ENCODE measurements at regions not wholly inside any gene's neighbourhood (a gene's known extent, or its start where the extent isn't known, plus 50 kb on each side); places are given as distances from the start of the nearest gene placed in this dataset.

DNA sequence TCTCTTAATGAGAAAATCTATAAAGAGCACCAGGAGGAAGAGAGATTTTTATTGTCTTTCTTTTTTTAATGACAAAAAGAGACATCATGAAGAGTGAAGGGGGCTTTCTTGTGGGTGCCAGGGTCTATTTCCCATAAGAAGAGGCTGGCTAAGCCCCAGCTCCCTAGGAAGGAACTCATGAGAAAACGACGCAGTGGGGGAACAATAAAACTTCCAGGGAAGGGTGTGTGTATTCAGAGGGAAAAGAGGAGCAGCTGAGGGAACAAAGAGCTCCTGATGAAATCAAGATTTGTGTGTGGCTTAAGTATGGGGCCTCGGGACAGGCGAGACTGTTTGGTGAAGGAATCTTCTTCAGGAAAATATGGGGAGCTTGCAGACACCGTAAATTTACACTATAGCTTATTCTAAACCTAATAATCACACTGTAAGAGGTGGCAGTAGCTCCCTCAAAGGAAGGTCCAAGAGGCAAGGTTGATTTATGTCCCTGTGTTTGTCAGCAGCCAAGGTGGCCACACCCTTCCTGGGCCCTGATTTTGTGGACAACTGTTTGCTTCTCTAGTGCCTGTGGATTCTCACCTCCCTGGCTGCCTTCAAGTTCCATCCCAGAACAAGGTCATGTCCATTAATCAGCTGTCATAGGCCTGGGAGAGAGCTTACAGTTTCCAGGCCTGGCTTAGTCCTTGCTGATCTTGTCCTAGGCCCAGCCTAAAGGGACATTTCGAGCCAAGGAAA lies 615.7 kb downstream of the INSC start:
- in situ Hi-C loops (cut with HindIII; ENCODE audit: extremely low pct_ligation_motif_present, low pct_unique_long_range_greater_than_20kb): no loop called here
- Histone ChIP-seq H3K36me3 (replicated peaks in 1 of 2; ENCODE audit: control insufficient read depth in 1 of 2, insufficient read depth in 2 of 2, low read length in 2 of 2) (no peaks in the 10 kb centered on the region), H3K4me1 (ENCODE audit: insufficient read depth, low read length) (no peaks in the 10 kb centered on the region), H3K9me3 (ENCODE audit: low read length) (no peaks in the 10 kb centered on the region), H4K20me1 (ENCODE audit: insufficient read depth, low read length) (no peaks in the 10 kb centered on the region), H3K9ac (ENCODE audit: insufficient read depth, low read depth, low read length) (no peak overlapping the region), H3K79me2 (ENCODE audit: insufficient read depth, low read length) (no peaks in the 10 kb centered on the region), H3K4me2 (ENCODE audit: low read depth, low read length) (no peak overlapping the region), H2AFZ (ENCODE audit: low read length) (no peak overlapping the region), H3K4me3 (replicated peaks in 1 of 3; ENCODE audit: insufficient read depth in 1 of 3, low read depth in 2 of 3, low read length in 3 of 3) (no peak overlapping the region), H3K27me3 (ENCODE audit: control insufficient read depth in 1 of 2, insufficient read depth in 2 of 2, low read length in 2 of 2) (no peaks in the 10 kb centered on the region), H3K27ac (ENCODE audit: extremely low read length, insufficient read depth, low read length) (no peak overlapping the region)
- FAIRE-seq: no peak
- ChIA-PET POLR2A (no interaction called here), CTCF (ENCODE audit: low intra/inter-chr PET ratio, low total read pairs) (no interaction called here)
- BruUV-seq (replicated peaks): no TSS peak
- ATAC-seq: no peak
- TF ChIP-seq STAT5B (CRISPR knock-in tag; IDR thresholded peaks at IDR 0.05) (no peak), HNRNPL (IDR thresholded peaks at IDR 0.05; ENCODE audit: low read depth, low read length) (no peak), SALL2 (CRISPR knock-in tag; IDR thresholded peaks at IDR 0.05) (no peak), ZNF264 (CRISPR knock-in tag; IDR thresholded peaks at IDR 0.05) (no peak), RBFOX2 (IDR thresholded peaks at IDR 0.05; ENCODE audit: low read depth, low read length) (no peak), NFATC3 (CRISPR knock-in tag; IDR thresholded peaks at IDR 0.05) (no peak), IKZF4 (CRISPR knock-in tag; IDR thresholded peaks at IDR 0.05; ENCODE audit: borderline replicate concordance, low read depth, not compliant biosample characterization) (no peak), TCF12 (IDR thresholded peaks at IDR 0.05) (no peak), TCF12 (CRISPR knock-in tag; IDR thresholded peaks at IDR 0.05) (no peak), RFXANK (CRISPR knock-in tag; IDR thresholded peaks at IDR 0.05) (no peak)
- no peak for DNase-seq (ENCODE audit: low spot score)
- intact Hi-C loops (cut with micrococcal nuclease; ENCODE audit: unreplicated experiment): no loop called here
- WGBS (ENCODE audit: low lambda C conversion rate): 16% methylated on average over 6 of the region's 6 CpGs

DNA sequence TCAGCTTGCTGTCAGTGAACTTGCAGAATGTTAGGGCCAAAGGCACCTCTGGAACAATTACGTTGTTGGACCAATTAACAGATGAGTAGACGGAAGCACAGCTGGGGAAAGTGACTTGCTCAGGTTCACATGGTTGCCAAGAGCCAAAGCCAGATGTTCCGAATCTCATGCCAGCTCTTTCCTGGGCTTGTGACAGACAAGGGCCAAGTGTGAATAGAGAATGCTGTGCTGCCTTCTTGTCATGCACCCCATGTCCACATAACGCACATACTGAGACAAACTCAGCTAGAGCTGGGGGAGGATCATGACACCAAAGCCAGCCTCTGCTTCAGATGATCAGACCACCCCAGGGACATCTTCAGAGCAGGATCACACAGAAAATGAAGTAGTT lies 616.3 kb downstream of the INSC start:
- no TSS peak for BruUV-seq (replicated peaks)
- 7% methylated on average over 3 of the region's 4 CpGs for WGBS (ENCODE audit: low lambda C conversion rate)
- DNase-seq (ENCODE audit: low spot score): no peak
- no peak for FAIRE-seq
- H3K36me3 ChIP-seq (replicated peaks in 1 of 2; ENCODE audit: control insufficient read depth in 1 of 2, insufficient read depth in 2 of 2, low read length in 2 of 2): no peaks in the 10 kb centered on the region
- H3K4me3 ChIP-seq (replicated peaks in 1 of 3; ENCODE audit: insufficient read depth in 1 of 3, low read depth in 2 of 3, low read length in 3 of 3): no peak overlapping the region
- no peaks in the 10 kb centered on the region for H3K79me2 ChIP-seq (ENCODE audit: insufficient read depth, low read length)
- in situ Hi-C loops (cut with HindIII; ENCODE audit: extremely low pct_ligation_motif_present, low pct_unique_long_range_greater_than_20kb): no loop called here
- H3K9me3 ChIP-seq (ENCODE audit: low read length): no peaks in the 10 kb centered on the region
- no peak overlapping the region for H3K27ac ChIP-seq (ENCODE audit: extremely low read length, insufficient read depth, low read length)
- H3K9ac ChIP-seq (ENCODE audit: insufficient read depth, low read depth, low read length): no peak overlapping the region
- ChIA-PET CTCF (ENCODE audit: low intra/inter-chr PET ratio, low total read pairs) (no interaction called here), POLR2A (no interaction called here)
- H2AFZ ChIP-seq (ENCODE audit: low read length): no peak overlapping the region
- no peaks in the 10 kb centered on the region for H4K20me1 ChIP-seq (ENCODE audit: insufficient read depth, low read length)
- no peak overlapping the region for H3K4me2 ChIP-seq (ENCODE audit: low read depth, low read length)
- H3K4me1 ChIP-seq (ENCODE audit: insufficient read depth, low read length): no peaks in the 10 kb centered on the region
- H3K27me3 ChIP-seq (ENCODE audit: control insufficient read depth in 1 of 2, insufficient read depth in 2 of 2, low read length in 2 of 2): no peaks in the 10 kb centered on the region
- intact Hi-C loops (cut with micrococcal nuclease; ENCODE audit: unreplicated experiment): no loop called here
- TF ChIP-seq, protein P1, sequence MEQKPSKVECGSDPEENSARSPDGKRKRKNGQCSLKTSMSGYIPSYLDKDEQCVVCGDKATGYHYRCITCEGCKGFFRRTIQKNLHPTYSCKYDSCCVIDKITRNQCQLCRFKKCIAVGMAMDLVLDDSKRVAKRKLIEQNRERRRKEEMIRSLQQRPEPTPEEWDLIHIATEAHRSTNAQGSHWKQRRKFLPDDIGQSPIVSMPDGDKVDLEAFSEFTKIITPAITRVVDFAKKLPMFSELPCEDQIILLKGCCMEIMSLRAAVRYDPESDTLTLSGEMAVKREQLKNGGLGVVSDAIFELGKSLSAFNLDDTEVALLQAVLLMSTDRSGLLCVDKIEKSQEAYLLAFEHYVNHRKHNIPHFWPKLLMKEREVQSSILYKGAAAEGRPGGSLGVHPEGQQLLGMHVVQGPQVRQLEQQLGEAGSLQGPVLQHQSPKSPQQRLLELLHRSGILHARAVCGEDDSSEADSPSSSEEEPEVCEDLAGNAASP (CRISPR knock-in tag; IDR thresholded peaks at IDR 0.05; ENCODE audit: borderline replicate concordance): no peak
- no peak for TF ChIP-seq U2AF1 (optimal IDR thresholded peaks at IDR 0.05; ENCODE audit: low read depth, low read length)
- ATAC-seq: no peak
